ENCODE measurements at regions not wholly inside any gene's neighbourhood (a gene's known extent, or its start where the extent isn't known, plus 50 kb on each side); places are given as distances from the start of the nearest gene placed in this dataset.

- Histone ChIP-seq H3K27me3 (ENCODE audit: control insufficient read depth in 5 of 5, insufficient read depth in 4 of 5, low read length in 5 of 5) (no peaks in the 10 kb centered on the region), H3K9me3 (ENCODE audit: control insufficient read depth in 5 of 5, low read length in 5 of 5) (peaks cover 0 to 3% (median 0%) of the 10 kb centered on the region in 5 donors), H3K4me3 (ENCODE audit: low read depth in 1 of 5, low read length in 5 of 5) (no peak overlapping the region), H3K27ac (ENCODE audit: low read depth, low read length) (no peak overlapping the region), H3K4me1 (ENCODE audit: control insufficient read depth in 5 of 5, insufficient read depth in 5 of 5, low read length in 5 of 5) (peaks cover 0 to 14% (median 6%) of the 10 kb centered on the region in 5 donors), H3K9ac (ENCODE audit: low read length in 5 of 5) (no peak overlapping the region), H3K36me3 (ENCODE audit: control insufficient read depth in 5 of 5, insufficient read depth in 5 of 5, low read length in 5 of 5) (no peaks in the 10 kb centered on the region)
Measured at GRCh38 chr10:4103603-4104002, 318.6 kb upstream of the KLF6 start.

- Histone ChIP-seq H3K27ac (ENCODE audit: low read depth, low read length) (no peak overlapping the region), H3K27me3 (ENCODE audit: control insufficient read depth in 5 of 5, insufficient read depth in 4 of 5, low read length in 5 of 5) (no peaks in the 10 kb centered on the region), H3K4me3 (ENCODE audit: low read depth in 1 of 5, low read length in 5 of 5) (no peak overlapping the region), H3K9ac (ENCODE audit: low read length in 5 of 5) (no peak overlapping the region), H3K9me3 (ENCODE audit: control insufficient read depth in 5 of 5, low read length in 5 of 5) (peaks cover 0 to 3% (median 0%) of the 10 kb centered on the region in 5 donors), H3K36me3 (ENCODE audit: control insufficient read depth in 5 of 5, insufficient read depth in 5 of 5, low read length in 5 of 5) (no peaks in the 10 kb centered on the region), H3K4me1 (ENCODE audit: control insufficient read depth in 5 of 5, insufficient read depth in 5 of 5, low read length in 5 of 5) (peaks cover 0 to 7% (median 3%) of the 10 kb centered on the region in 5 donors)
Measured at GRCh38 chr10:4102802-4103344, 317.9 kb upstream of the KLF6 start.

GRCh38 chr10:4101918-4102654, 317.1 kb upstream of the KLF6 start:
- no peak overlapping the region for H3K27ac ChIP-seq (ENCODE audit: low read depth, low read length)
- peaks cover 0 to under 1% (median 0%) of the 10 kb centered on the region in 5 donors for H3K4me1 ChIP-seq (ENCODE audit: control insufficient read depth in 5 of 5, insufficient read depth in 5 of 5, low read length in 5 of 5)
- no peak overlapping the region for H3K9ac ChIP-seq (ENCODE audit: low read length in 5 of 5)
- H3K36me3 ChIP-seq (ENCODE audit: control insufficient read depth in 5 of 5, insufficient read depth in 5 of 5, low read length in 5 of 5), result no peaks in the 10 kb centered on the region
- H3K4me3 ChIP-seq (ENCODE audit: low read depth in 1 of 5, low read length in 5 of 5), result no peak overlapping the region
- H3K27me3 ChIP-seq (ENCODE audit: control insufficient read depth in 5 of 5, insufficient read depth in 4 of 5, low read length in 5 of 5), result no peaks in the 10 kb centered on the region
- H3K9me3 ChIP-seq (ENCODE audit: control insufficient read depth in 5 of 5, low read length in 5 of 5), result peaks cover 0 to 3% (median 0%) of the 10 kb centered on the region in 5 donors

GRCh38 chr10:4100380-4100779, 315.4 kb upstream of the KLF6 start:
- Histone ChIP-seq H3K9me3 (ENCODE audit: control insufficient read depth in 5 of 5, low read length in 5 of 5) (peaks cover 0 to 2% (median 0%) of the 10 kb centered on the region in 5 donors), H3K27ac (ENCODE audit: low read depth, low read length) (no peak overlapping the region), H3K9ac (ENCODE audit: low read length in 5 of 5) (no peak overlapping the region), H3K4me3 (ENCODE audit: low read depth in 1 of 5, low read length in 5 of 5) (no peak overlapping the region), H3K36me3 (ENCODE audit: control insufficient read depth in 5 of 5, insufficient read depth in 5 of 5, low read length in 5 of 5) (no peaks in the 10 kb centered on the region), H3K27me3 (ENCODE audit: control insufficient read depth in 5 of 5, insufficient read depth in 4 of 5, low read length in 5 of 5) (no peaks in the 10 kb centered on the region), H3K4me1 (ENCODE audit: control insufficient read depth in 5 of 5, insufficient read depth in 5 of 5, low read length in 5 of 5) (no peaks in the 10 kb centered on the region)

GRCh38 chr10:4099202-4099601, 314.2 kb upstream of the KLF6 start:
- no peak overlapping the region for H3K9ac ChIP-seq (ENCODE audit: low read length in 5 of 5)
- no peak overlapping the region for H3K27ac ChIP-seq (ENCODE audit: low read depth, low read length)
- no peaks in the 10 kb centered on the region for H3K36me3 ChIP-seq (ENCODE audit: control insufficient read depth in 5 of 5, insufficient read depth in 5 of 5, low read length in 5 of 5)
- H3K4me3 ChIP-seq (ENCODE audit: low read depth in 1 of 5, low read length in 5 of 5), result no peak overlapping the region
- H3K9me3 ChIP-seq (ENCODE audit: control insufficient read depth in 5 of 5, low read length in 5 of 5), result no peaks in the 10 kb centered on the region
- H3K27me3 ChIP-seq (ENCODE audit: control insufficient read depth in 5 of 5, insufficient read depth in 4 of 5, low read length in 5 of 5), result no peaks in the 10 kb centered on the region
- H3K4me1 ChIP-seq (ENCODE audit: control insufficient read depth in 5 of 5, insufficient read depth in 5 of 5, low read length in 5 of 5), result no peaks in the 10 kb centered on the region

- Histone ChIP-seq H3K4me1 (ENCODE audit: control insufficient read depth in 5 of 5, insufficient read depth in 5 of 5, low read length in 5 of 5) (no peaks in the 10 kb centered on the region), H3K36me3 (ENCODE audit: control insufficient read depth in 5 of 5, insufficient read depth in 5 of 5, low read length in 5 of 5) (no peaks in the 10 kb centered on the region), H3K27ac (ENCODE audit: low read depth, low read length) (no peak overlapping the region), H3K9me3 (ENCODE audit: control insufficient read depth in 5 of 5, low read length in 5 of 5) (no peaks in the 10 kb centered on the region), H3K27me3 (ENCODE audit: control insufficient read depth in 5 of 5, insufficient read depth in 4 of 5, low read length in 5 of 5) (no peaks in the 10 kb centered on the region), H3K9ac (ENCODE audit: low read length in 5 of 5) (no peak overlapping the region), H3K4me3 (ENCODE audit: low read depth in 1 of 5, low read length in 5 of 5) (no peak overlapping the region)
Measured at GRCh38 chr10:4095166-4095917, 310.3 kb upstream of the KLF6 start.

- Histone ChIP-seq H3K27ac (ENCODE audit: low read depth, low read length) (no peak overlapping the region), H3K4me1 (ENCODE audit: control insufficient read depth in 5 of 5, insufficient read depth in 5 of 5, low read length in 5 of 5) (no peaks in the 10 kb centered on the region), H3K36me3 (ENCODE audit: control insufficient read depth in 5 of 5, insufficient read depth in 5 of 5, low read length in 5 of 5) (no peaks in the 10 kb centered on the region), H3K4me3 (ENCODE audit: low read depth in 1 of 5, low read length in 5 of 5) (no peak overlapping the region), H3K27me3 (ENCODE audit: control insufficient read depth in 5 of 5, insufficient read depth in 4 of 5, low read length in 5 of 5) (no peaks in the 10 kb centered on the region), H3K9ac (ENCODE audit: low read length in 5 of 5) (no peak overlapping the region), H3K9me3 (ENCODE audit: control insufficient read depth in 5 of 5, low read length in 5 of 5) (no peaks in the 10 kb centered on the region)
Measured at GRCh38 chr10:4094751-4095150, 309.7 kb upstream of the KLF6 start.

- no peaks in the 10 kb centered on the region for H3K36me3 ChIP-seq (ENCODE audit: control insufficient read depth in 5 of 5, insufficient read depth in 5 of 5, low read length in 5 of 5)
- H3K27ac ChIP-seq (ENCODE audit: low read depth, low read length), result no peak overlapping the region
- no peaks in the 10 kb centered on the region for H3K9me3 ChIP-seq (ENCODE audit: control insufficient read depth in 5 of 5, low read length in 5 of 5)
- no peaks in the 10 kb centered on the region for H3K4me1 ChIP-seq (ENCODE audit: control insufficient read depth in 5 of 5, insufficient read depth in 5 of 5, low read length in 5 of 5)
- no peaks in the 10 kb centered on the region for H3K27me3 ChIP-seq (ENCODE audit: control insufficient read depth in 5 of 5, insufficient read depth in 4 of 5, low read length in 5 of 5)
- no peak overlapping the region for H3K4me3 ChIP-seq (ENCODE audit: low read depth in 1 of 5, low read length in 5 of 5)
- H3K9ac ChIP-seq (ENCODE audit: low read length in 5 of 5), result no peak overlapping the region
Measured at GRCh38 chr10:4093438-4093837, 308.4 kb upstream of the KLF6 start.

- H3K9ac ChIP-seq (ENCODE audit: low read length in 5 of 5), result no peak overlapping the region
- H3K4me1 ChIP-seq (ENCODE audit: control insufficient read depth in 5 of 5, insufficient read depth in 5 of 5, low read length in 5 of 5), result peaks cover 7 to 26% (median 24%) of the 10 kb centered on the region in 5 donors
- no peaks in the 10 kb centered on the region for H3K27me3 ChIP-seq (ENCODE audit: control insufficient read depth in 5 of 5, insufficient read depth in 4 of 5, low read length in 5 of 5)
- H3K9me3 ChIP-seq (ENCODE audit: control insufficient read depth in 5 of 5, low read length in 5 of 5), result no peaks in the 10 kb centered on the region
- H3K36me3 ChIP-seq (ENCODE audit: control insufficient read depth in 5 of 5, insufficient read depth in 5 of 5, low read length in 5 of 5), result no peaks in the 10 kb centered on the region
- H3K4me3 ChIP-seq (ENCODE audit: low read depth in 1 of 5, low read length in 5 of 5), result no peak overlapping the region
- H3K27ac ChIP-seq (ENCODE audit: low read depth, low read length), result no peak overlapping the region
Measured at GRCh38 chr10:4088354-4089066, 303.5 kb upstream of the KLF6 start.
